Body of pancreas (tissue), 4 donors: ENCODE measurements at regions not wholly inside any gene's neighbourhood (a gene's known extent, or its start where the extent isn't known, plus 50 kb on each side); places are given as distances from the start of the nearest gene placed in this dataset.
A peak's percentile ranks its signal among the peaks of the same experiment; 100 is the strongest.

ENCODE experiments used
- ATAC-seq: fragments of 150-250 bp; one replicate; pipeline ENCODE4 v1.9.1; 2016
- DNase-seq, 4 donors: peaks; one replicate each; pipeline ENCODE4 v3.0.0-alpha.2; 2019
- H3K27ac ChIP-seq, 4 donors: fragments of 200-600 bp; sonication (generic); 1 replicate in 3 of 4; 2 replicates in 1 of 4; pipeline versions ENCODE4 v1.5.1 to v1.6.1; 2016 to 2019; ENCODE audit warnings: mild to moderate bottlenecking in 1 of 4, mixed read lengths in 1 of 4, moderate library complexity in 1 of 4
- H3K27me3 ChIP-seq, 2 donors: fragments of 200-600 bp; sonication (generic); one replicate each; pipeline ENCODE4 v1.6.0; 2016; ENCODE audit warnings: mild to moderate bottlenecking in 1 of 2
- H3K36me3 ChIP-seq, 2 donors: fragments of 200-600 bp; sonication (generic); replicated peaks in 1 of 2; 2 replicates each; pipeline ENCODE4 v1.5.1; 2016; ENCODE audit warnings: low read depth in 2 of 2; ENCODE audit not compliant: insufficient read depth in 1 of 2
- H3K4me1 ChIP-seq: fragments of 200-600 bp; sonication (generic); one replicate; pipeline ENCODE4 v1.6.0; 2016
- H3K4me3 ChIP-seq, 2 donors: fragments of 200-600 bp; sonication (generic); 1 replicate in 1 of 2; 2 replicates in 1 of 2; pipeline ENCODE4 v1.5.1; 2016 to 2019
- H3K9me3 ChIP-seq, 3 donors: fragments of 200-600 bp; sonication (generic); 1 replicate in 2 of 3; 2 replicates in 1 of 3; pipeline ENCODE4 v1.5.1; 2016
- POLR2A ChIP-seq, 3 donors: fragments of 450-650 bp; IDR thresholded peaks; one replicate each; pipeline ENCODE4 v1.6.1; 2016; ENCODE audit warnings: antibody characterized with exemption in 3 of 3, mild to moderate bottlenecking in 2 of 3
- WGBS, 2 donors: methylation state at CpG; one replicate each; pipeline ENCODE4 v1.1.5; 2017; 5-methylcytosine and 5-hydroxymethylcytosine counted together
- intact Hi-C: fragments of 100-400 bp; cut with DNase I; formaldehyde crosslinking; loops from one replicate; pipeline ENCODE4 v1.15.1; 2023
- TF ChIP-seq, protein P1 (sequence below), 7 experiments: fragments of 450-650 bp in 4 of 7; fragments of 200-600 bp in 3 of 7; sonication (generic) in 3 of 7; IDR thresholded peaks; one replicate each; pipeline ENCODE4 v1.5.1; 2016 to 2019; ENCODE audit warnings: antibody characterized with exemption in 7 of 7

DNA sequence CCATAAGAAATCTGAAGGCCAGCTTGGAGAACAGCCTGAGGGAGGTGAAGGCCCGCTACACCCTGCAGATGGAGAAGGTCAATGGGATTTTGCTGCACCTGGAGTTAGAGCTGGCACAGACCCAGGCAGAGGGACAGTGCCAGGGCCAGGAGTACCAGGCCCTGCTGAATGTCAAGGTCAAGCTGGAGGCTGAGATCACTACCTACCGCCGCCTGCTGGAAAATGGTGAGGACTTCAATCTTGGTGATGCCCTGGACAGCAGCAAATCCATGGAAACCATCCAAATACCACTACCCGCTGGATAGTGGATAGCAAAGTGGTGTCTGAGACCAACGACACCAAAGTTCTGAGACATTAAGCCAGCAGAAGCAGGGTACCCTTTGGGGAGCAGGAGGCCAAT is 100.5 kb upstream of the MAN2A1 start:
- Histone ChIP-seq H3K4me1 (no peaks in the 10 kb centered on the region), H3K27ac (no peak overlapping the region), H3K4me3 (no peak overlapping the region), H3K36me3 (no peaks in the 10 kb centered on the region), H3K9me3 (no peaks in the 10 kb centered on the region), H3K27me3 (no peaks in the 10 kb centered on the region)
- WGBS, 2 donors = 69 to 72% methylated on average over 5 of the region's 5 CpGs
- DNase-seq (peak in 1 of 4 donors; percentile 7), ATAC-seq (no peak)
- no peak for TF ChIP-seq POLR2A (IDR thresholded peaks at IDR 0.05)
- TF ChIP-seq, protein P1, sequence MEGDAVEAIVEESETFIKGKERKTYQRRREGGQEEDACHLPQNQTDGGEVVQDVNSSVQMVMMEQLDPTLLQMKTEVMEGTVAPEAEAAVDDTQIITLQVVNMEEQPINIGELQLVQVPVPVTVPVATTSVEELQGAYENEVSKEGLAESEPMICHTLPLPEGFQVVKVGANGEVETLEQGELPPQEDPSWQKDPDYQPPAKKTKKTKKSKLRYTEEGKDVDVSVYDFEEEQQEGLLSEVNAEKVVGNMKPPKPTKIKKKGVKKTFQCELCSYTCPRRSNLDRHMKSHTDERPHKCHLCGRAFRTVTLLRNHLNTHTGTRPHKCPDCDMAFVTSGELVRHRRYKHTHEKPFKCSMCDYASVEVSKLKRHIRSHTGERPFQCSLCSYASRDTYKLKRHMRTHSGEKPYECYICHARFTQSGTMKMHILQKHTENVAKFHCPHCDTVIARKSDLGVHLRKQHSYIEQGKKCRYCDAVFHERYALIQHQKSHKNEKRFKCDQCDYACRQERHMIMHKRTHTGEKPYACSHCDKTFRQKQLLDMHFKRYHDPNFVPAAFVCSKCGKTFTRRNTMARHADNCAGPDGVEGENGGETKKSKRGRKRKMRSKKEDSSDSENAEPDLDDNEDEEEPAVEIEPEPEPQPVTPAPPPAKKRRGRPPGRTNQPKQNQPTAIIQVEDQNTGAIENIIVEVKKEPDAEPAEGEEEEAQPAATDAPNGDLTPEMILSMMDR (IDR thresholded peaks at IDR 0.05) = no peak
- intact Hi-C loops = no loop called here

DNA sequence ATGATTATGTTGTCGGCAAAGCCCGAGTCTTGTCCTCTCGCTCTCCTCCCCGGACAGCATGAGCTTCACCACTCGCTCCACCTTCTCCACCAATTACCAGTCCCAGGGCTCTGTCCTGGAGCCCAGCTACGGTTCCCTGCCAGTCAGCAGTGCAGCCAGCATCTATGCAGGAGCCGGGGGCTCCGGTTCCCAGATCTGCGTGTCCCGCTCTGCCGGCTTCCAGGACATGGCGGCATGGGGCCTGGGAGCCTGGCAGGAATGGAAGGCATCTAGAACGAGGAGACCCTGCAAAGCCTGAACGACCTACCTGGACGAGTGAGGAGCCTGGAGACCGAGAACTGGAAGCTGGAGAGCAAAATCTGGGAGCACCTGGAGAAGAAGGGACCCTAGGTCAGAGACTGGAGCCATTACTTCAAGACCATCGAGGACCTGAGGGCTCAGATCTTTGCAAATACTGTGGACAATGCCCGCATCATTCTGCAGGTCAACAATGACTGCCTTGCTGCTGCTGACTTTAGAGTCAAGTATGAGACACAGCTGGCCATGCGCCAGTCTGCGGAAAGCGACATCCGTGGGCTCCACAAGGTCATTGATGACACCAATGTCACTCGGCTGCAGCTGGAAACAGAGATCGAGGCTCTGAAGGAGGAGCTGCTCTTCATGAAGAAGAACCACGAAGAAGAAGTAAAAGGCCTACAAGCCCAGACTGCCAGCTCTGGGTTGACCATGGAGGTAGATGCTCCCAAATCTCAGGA is 101.3 kb upstream of the MAN2A1 start:
- H3K36me3 ChIP-seq = no peaks in the 10 kb centered on the region
- no peaks in the 10 kb centered on the region for H3K27me3 ChIP-seq
- intact Hi-C loops = no loop called here
- no peaks in the 10 kb centered on the region for H3K4me1 ChIP-seq
- no peak for DNase-seq
- H3K4me3 ChIP-seq = no peak overlapping the region
- TF ChIP-seq, protein P1 (IDR thresholded peaks at IDR 0.05) = no peak
- no peak for TF ChIP-seq POLR2A (IDR thresholded peaks at IDR 0.05)
- H3K9me3 ChIP-seq = no peaks in the 10 kb centered on the region
- ATAC-seq = no peak
- WGBS, 2 donors = 90 to 91% methylated on average over 20 to 25 of the region's 25 CpGs
- H3K27ac ChIP-seq = no peak overlapping the region

DNA sequence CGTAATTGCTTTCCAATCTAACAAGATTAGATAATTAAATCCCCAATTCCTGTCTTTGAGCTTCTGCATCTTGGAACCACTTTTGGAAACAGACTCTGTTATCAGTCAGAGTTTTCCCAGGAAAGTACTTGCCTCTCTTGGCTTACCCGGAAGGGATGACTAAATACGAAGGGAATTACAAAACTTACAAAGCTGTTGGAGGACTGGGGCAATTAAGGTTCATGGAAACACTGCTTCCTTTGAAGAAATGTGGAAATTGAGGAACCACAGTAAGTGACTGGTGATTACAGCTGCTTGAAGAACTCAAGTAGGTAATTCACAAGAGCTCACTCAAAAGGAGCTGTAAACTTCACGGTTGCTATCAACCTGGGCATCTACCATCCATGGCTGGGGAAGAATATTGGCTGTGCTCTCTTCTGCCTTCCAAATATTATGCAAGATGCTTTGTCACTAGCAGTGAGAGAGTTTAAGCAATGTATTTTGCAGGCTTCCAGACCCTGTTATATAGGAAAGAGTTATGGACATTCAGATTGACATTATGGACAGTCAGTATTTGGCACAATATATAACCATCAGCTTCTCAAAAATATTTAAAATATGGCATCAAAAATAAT is 104.6 kb upstream of the MAN2A1 start:
- Histone ChIP-seq H3K36me3 (no peaks in the 10 kb centered on the region), H3K27me3 (no peaks in the 10 kb centered on the region), H3K4me3 (no peak overlapping the region), H3K4me1 (no peaks in the 10 kb centered on the region), H3K9me3 (no peaks in the 10 kb centered on the region), H3K27ac (no peak overlapping the region)
- intact Hi-C loops = no loop called here
- 55 to 60% methylated on average over 4 of the region's 4 CpGs for WGBS, 2 donors
- TF ChIP-seq, protein P1 (IDR thresholded peaks at IDR 0.05) = no peak
- no peak for TF ChIP-seq POLR2A (IDR thresholded peaks at IDR 0.05)
- DNase-seq (no peak), ATAC-seq (no peak)

DNA sequence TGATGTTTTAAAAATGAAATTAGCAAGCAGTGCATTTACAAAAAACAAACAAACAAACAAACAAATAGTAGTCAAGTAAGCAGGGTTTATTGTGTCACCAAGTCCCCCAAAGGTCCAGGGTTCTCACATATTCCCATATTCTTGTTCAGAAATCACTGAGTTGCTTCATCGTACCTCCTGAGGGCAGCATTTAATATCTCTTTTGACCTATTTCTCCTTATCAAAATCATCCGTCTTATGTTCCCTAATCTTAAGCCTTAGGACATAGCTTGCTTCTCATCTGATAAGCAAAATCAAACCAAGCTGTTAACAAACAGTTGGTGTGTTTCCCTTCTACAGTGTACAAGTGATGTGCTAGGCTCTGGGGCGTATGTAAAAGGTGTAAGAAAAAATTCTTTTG is 109.5 kb upstream of the MAN2A1 start:
- Histone ChIP-seq H3K36me3 (no peaks in the 10 kb centered on the region), H3K27me3 (no peaks in the 10 kb centered on the region), H3K4me1 (no peaks in the 10 kb centered on the region), H3K4me3 (no peak overlapping the region), H3K27ac (no peak overlapping the region), H3K9me3 (no peaks in the 10 kb centered on the region)
- no peak for DNase-seq
- no peak for ATAC-seq
- no peak for TF ChIP-seq POLR2A (IDR thresholded peaks at IDR 0.05)
- TF ChIP-seq, protein P1 (IDR thresholded peaks at IDR 0.05) = no peak
- intact Hi-C loops = no loop called here
- WGBS, 2 donors = 66 to 68% methylated on average over 3 of the region's 3 CpGs

DNA sequence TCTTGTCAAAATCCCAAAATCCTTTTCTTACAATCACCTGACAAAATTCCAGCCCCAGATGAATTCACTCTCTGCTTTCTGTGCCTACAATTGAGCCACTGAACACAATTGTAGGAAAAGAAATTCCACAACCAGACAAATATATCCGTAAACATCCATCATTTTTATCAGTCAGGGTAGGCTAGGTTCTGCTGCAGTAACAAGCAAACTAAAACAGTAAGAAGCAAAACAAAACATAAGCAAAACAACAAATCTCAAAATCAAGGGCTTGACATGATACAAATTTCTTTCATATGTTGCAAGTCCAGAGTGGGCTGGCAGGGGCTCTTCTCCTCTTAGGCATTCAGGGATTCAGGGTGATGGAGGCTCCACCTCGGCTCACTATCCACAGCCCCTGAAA is 114.2 kb upstream of the MAN2A1 start:
- ATAC-seq (no peak), DNase-seq (no peak)
- no peaks in the 10 kb centered on the region for H3K27me3 ChIP-seq
- no peak overlapping the region for H3K4me3 ChIP-seq
- TF ChIP-seq POLR2A (IDR thresholded peaks at IDR 0.05) = no peak
- TF ChIP-seq, protein P1 (IDR thresholded peaks at IDR 0.05) = no peak
- H3K4me1 ChIP-seq = no peaks in the 10 kb centered on the region
- H3K9me3 ChIP-seq = no peaks in the 10 kb centered on the region
- 75 to 79% methylated on average over 2 of the region's 2 CpGs for WGBS, 2 donors
- intact Hi-C loops = no loop called here
- no peaks in the 10 kb centered on the region for H3K36me3 ChIP-seq
- H3K27ac ChIP-seq = no peak overlapping the region
